H9 (cell line): ENCODE measurements at regions not wholly inside any gene's neighbourhood (a gene's known extent, or its start where the extent isn't known, plus 50 kb on each side); places are given as distances from the start of the nearest gene placed in this dataset.

ENCODE experiments used
- DNase-seq: peaks from one replicate; pipeline ENCODE4 v3.0.0-alpha.2; 2017
- H2AFZ ChIP-seq: one replicate; pipeline ENCODE4 v1.6.1; 2013; ENCODE audit warnings: mild to moderate bottlenecking, low read length, control low read depth, moderate library complexity
- H2AK5ac ChIP-seq: 2 replicates; pipeline ENCODE4 v1.6.1; 2013; ENCODE audit warnings: low read length, control low read depth, mixed read lengths; ENCODE audit not compliant: insufficient read length
- H2BK120ac ChIP-seq: one replicate; pipeline ENCODE4 v1.6.1; 2013; ENCODE audit warnings: low read depth, mild to moderate bottlenecking, low read length, control low read depth, inconsistent platforms; ENCODE audit not compliant: poor library complexity, severe bottlenecking
- H2BK12ac ChIP-seq: 2 replicates; pipeline ENCODE4 v1.6.1; 2013; ENCODE audit warnings: low read length, control low read depth, mixed read lengths, low read depth; ENCODE audit not compliant: insufficient read length
- H2BK15ac ChIP-seq: 2 replicates; pipeline ENCODE4 v1.6.1; 2013; ENCODE audit warnings: low read depth, low read length, control low read depth
- H2BK20ac ChIP-seq: one replicate; pipeline ENCODE4 v1.6.1; 2013; ENCODE audit warnings: low read depth, mild to moderate bottlenecking, low read length, control low read depth, inconsistent platforms; ENCODE audit not compliant: poor library complexity, severe bottlenecking
- H2BK5ac ChIP-seq: 2 replicates; pipeline ENCODE4 v1.6.1; 2013; ENCODE audit warnings: low read length, control low read depth, mixed read lengths; ENCODE audit not compliant: insufficient read length
- H3K14ac ChIP-seq: 2 replicates; pipeline ENCODE4 v1.6.1; 2013; ENCODE audit warnings: low read length, control low read depth; ENCODE audit not compliant: insufficient read depth
- H3K18ac ChIP-seq: 2 replicates; pipeline ENCODE4 v1.6.1; 2013; ENCODE audit warnings: low read depth, mild to moderate bottlenecking, mixed read lengths, low read length, control low read depth; ENCODE audit not compliant: insufficient read length
- H3K23ac ChIP-seq: 2 replicates; pipeline ENCODE4 v1.6.1; 2013; ENCODE audit warnings: low read length, control low read depth, mixed read lengths, low read depth; ENCODE audit not compliant: insufficient read length
- H3K23me2 ChIP-seq: 2 replicates; pipeline ENCODE4 v1.6.1; 2013; ENCODE audit warnings: low read depth, mild to moderate bottlenecking, mixed read lengths, low read length, control low read depth; ENCODE audit not compliant: insufficient read length, poor library complexity, severe bottlenecking
- H3K27ac ChIP-seq: 2 replicates; pipeline ENCODE4 v1.5.1; 2013; ENCODE audit warnings: low read length, control low read depth, mixed read lengths, low read depth; ENCODE audit not compliant: insufficient read length
- H3K27me3 ChIP-seq: 2 replicates; pipeline ENCODE4 v1.6.1; 2013; ENCODE audit warnings: low read length, control low read depth, inconsistent platforms; ENCODE audit not compliant: insufficient read depth
- H3K4ac ChIP-seq: 2 replicates; pipeline ENCODE4 v1.6.1; 2013; ENCODE audit warnings: low read depth, mild to moderate bottlenecking, control low read depth, inconsistent platforms, low read length, moderate library complexity
- H3K4me1 ChIP-seq: 2 replicates; pipeline ENCODE4 v1.6.1; 2013; ENCODE audit warnings: low read length, control low read depth, inconsistent platforms; ENCODE audit not compliant: insufficient read depth
- H3K4me2 ChIP-seq: 2 replicates; pipeline ENCODE4 v1.6.1; 2013; ENCODE audit warnings: low read length, control low read depth, mixed read lengths; ENCODE audit not compliant: insufficient read length, insufficient read depth
- H3K56ac ChIP-seq: 2 replicates; pipeline ENCODE4 v1.6.1; 2013; ENCODE audit warnings: low read depth, mild to moderate bottlenecking, mixed read lengths, low read length, control low read depth; ENCODE audit not compliant: insufficient read length
- H3K79me1 ChIP-seq: 2 replicates; pipeline ENCODE4 v1.6.1; 2013; ENCODE audit warnings: low read depth, mild to moderate bottlenecking, moderate library complexity, low read length, control low read depth, inconsistent platforms; ENCODE audit not compliant: insufficient read depth, poor library complexity, severe bottlenecking
- H3K79me2 ChIP-seq: 2 replicates; pipeline ENCODE4 v1.6.1; 2013; ENCODE audit warnings: low read length, control low read depth, inconsistent platforms; ENCODE audit not compliant: insufficient read depth
- H3K9ac ChIP-seq: 2 replicates; pipeline ENCODE4 v1.6.1; 2013; ENCODE audit warnings: low read length, control low read depth, mixed read lengths; ENCODE audit not compliant: insufficient read length; ENCODE audit errors: extremely low read depth
- H3K9me3 ChIP-seq: one replicate; pipeline ENCODE4 v1.6.1; 2013; ENCODE audit warnings: low read depth, low read length, inconsistent platforms; ENCODE audit not compliant: control insufficient read depth
- H3T11ph ChIP-seq: one replicate; pipeline ENCODE4 v1.6.1; 2013; ENCODE audit warnings: mild to moderate bottlenecking, low read length, control low read depth, inconsistent platforms
- H4K20me1 ChIP-seq: one replicate; pipeline ENCODE4 v1.6.1; 2013; ENCODE audit not compliant: control insufficient read depth, insufficient read length, insufficient read depth
- H4K5ac ChIP-seq: 2 replicates; pipeline ENCODE4 v1.6.1; 2013; ENCODE audit warnings: low read depth, mild to moderate bottlenecking, mixed read lengths, low read length, control low read depth; ENCODE audit not compliant: insufficient read length
- H4K8ac ChIP-seq: replicated peaks from 2 replicates; pipeline ENCODE4 v1.6.1; 2013; ENCODE audit warnings: low read length, control low read depth, mixed read lengths, low read depth; ENCODE audit not compliant: insufficient read length
- H4K91ac ChIP-seq: 2 replicates; pipeline ENCODE4 v1.6.1; 2013; ENCODE audit warnings: low read depth, mild to moderate bottlenecking, moderate library complexity, mixed read lengths, low read length, control low read depth; ENCODE audit not compliant: insufficient read length
- H3K27ac Mint-ChIP-seq, 3 experiments: 2 replicates in 2 of 3; 3 replicates in 1 of 3; pipeline ENCODE4 v1.8.0; 2020 to 2021; ENCODE audit warnings: mixed read lengths in 3 of 3, mild to moderate bottlenecking in 1 of 3, moderate library complexity in 1 of 3
- H3K27me3 Mint-ChIP-seq: 2 replicates; pipeline ENCODE4 v1.8.0; 2021; ENCODE audit warnings: low read depth, mild to moderate bottlenecking, moderate library complexity, mixed read lengths
- H3K36me3 Mint-ChIP-seq, 3 experiments: 2 replicates in 2 of 3; 3 replicates in 1 of 3; pipeline ENCODE4 v1.8.0; 2020 to 2021; ENCODE audit warnings: low read depth in 3 of 3, mixed read lengths in 3 of 3; ENCODE audit not compliant: insufficient read depth in 1 of 3
- H3K4me1 Mint-ChIP-seq, 2 experiments: 2 replicates each; pipeline ENCODE4 v1.8.0; 2020; ENCODE audit warnings: mixed read lengths in 2 of 2
- H3K4me3 Mint-ChIP-seq, 2 experiments: 2 replicates in 1 of 2; 3 replicates in 1 of 2; pipeline ENCODE4 v1.8.0; 2020 to 2021; ENCODE audit warnings: mild to moderate bottlenecking in 2 of 2, mixed read lengths in 2 of 2, moderate library complexity in 1 of 2
- H3K9me3 Mint-ChIP-seq, 2 experiments: 2 replicates in 1 of 2; 3 replicates in 1 of 2; pipeline ENCODE4 v1.8.0; 2020; ENCODE audit warnings: mild to moderate bottlenecking in 2 of 2, mixed read lengths in 2 of 2, moderate library complexity in 1 of 2
- CTCF ChIP-seq: fragments of 200-600 bp; sonication (generic); conservative IDR thresholded peaks from 3 replicates; pipeline ENCODE4 v1.8.0; 2021; ENCODE audit warnings: antibody characterized with exemption, mild to moderate bottlenecking
- WGBS: extraction: QIAGEN DNeasy Blood & Tissue Kit; methylation state at CpG from one replicate; pipeline ENCODE4 v1.1.7; 2013; ENCODE audit warnings: missing lambda C conversion rate, low lambda C conversion rate, mixed read lengths; ENCODE audit not compliant: insufficient read length; ENCODE audit errors: extremely low coverage; 5-methylcytosine and 5-hydroxymethylcytosine counted together

DNA sequence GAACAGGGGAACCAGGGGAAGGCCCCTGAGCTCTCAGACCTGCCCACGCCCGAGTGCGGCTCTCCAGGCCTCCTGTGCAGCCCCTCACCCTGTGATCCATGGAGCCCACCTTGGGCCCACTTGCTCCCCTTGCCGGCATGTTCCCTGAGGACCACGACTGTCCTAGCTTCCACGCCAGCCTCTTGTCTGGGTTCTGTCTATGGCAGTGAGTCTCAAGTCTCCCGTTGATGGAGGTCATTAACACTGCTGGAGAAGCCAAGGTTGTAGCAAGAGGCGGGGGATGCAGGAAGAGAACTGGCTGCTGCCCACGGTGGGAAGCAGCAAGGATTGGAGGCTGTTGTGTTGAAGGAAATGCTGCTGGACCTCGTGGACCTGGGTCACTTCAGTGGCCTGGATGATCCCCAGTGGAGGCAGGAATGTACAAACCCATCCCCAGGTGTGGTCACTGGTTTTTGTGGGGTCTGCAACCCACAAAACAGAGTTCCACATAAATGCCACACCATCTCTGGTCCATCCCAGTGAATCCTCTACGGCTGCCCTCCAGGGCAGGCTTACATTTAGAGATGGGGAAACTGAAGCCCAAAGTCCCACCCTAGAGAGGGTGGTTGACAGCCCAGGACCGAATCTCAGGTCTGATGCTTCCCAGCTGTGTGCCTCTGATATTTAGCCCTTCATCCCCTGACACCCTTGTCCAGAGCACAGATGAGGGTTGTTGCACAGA is 150.3 kb downstream of the NDUFA10 start:
- no peaks in the 10 kb centered on the region for H3K79me1 ChIP-seq
- H3K79me2 ChIP-seq, result no peaks in the 10 kb centered on the region
- Mint-ChIP-seq H3K27me3 (peaks cover 34% of the 10 kb centered on the region), H3K36me3 (no peaks in the 10 kb centered on the region), H3K4me1 (peaks cover 22 to 27% of the 10 kb centered on the region in 2 experiments), H3K27ac (no peak overlapping the region), H3K9me3 (no peaks in the 10 kb centered on the region), H3K4me3 (no peak overlapping the region)
- no peak overlapping the region for H2BK15ac ChIP-seq
- no peak overlapping the region for H4K5ac ChIP-seq
- H3T11ph ChIP-seq, result no peak overlapping the region
- no peaks in the 10 kb centered on the region for H3K23me2 ChIP-seq
- H3K18ac ChIP-seq, result no peak overlapping the region
- H4K20me1 ChIP-seq, result no peaks in the 10 kb centered on the region
- H3K27ac ChIP-seq, result no peak overlapping the region
- no peak overlapping the region for H2BK5ac ChIP-seq
- H3K56ac ChIP-seq, result no peak overlapping the region
- H4K8ac ChIP-seq, result no peak overlapping the region
- WGBS, result no CpG with 5 or more reads among the region's 12 CpGs
- no peaks in the 10 kb centered on the region for H3K27me3 ChIP-seq
- no peak overlapping the region for H2AFZ ChIP-seq
- TF ChIP-seq CTCF, result no peak
- H3K9me3 ChIP-seq, result no peaks in the 10 kb centered on the region
- no peak overlapping the region for H3K23ac ChIP-seq
- DNase-seq, result peak; percentile 8
- no peak overlapping the region for H2BK20ac ChIP-seq
- no peak overlapping the region for H3K14ac ChIP-seq
- no peak overlapping the region for H4K91ac ChIP-seq
- no peak overlapping the region for H3K9ac ChIP-seq
- H2BK12ac ChIP-seq, result no peak overlapping the region
- no peak overlapping the region for H2AK5ac ChIP-seq
- H3K4me1 ChIP-seq, result no peaks in the 10 kb centered on the region
- H3K4me2 ChIP-seq, result no peak overlapping the region
- H2BK120ac ChIP-seq, result no peak overlapping the region
- no peak overlapping the region for H3K4ac ChIP-seq
